ENCODE measurements at regions not wholly inside any gene's neighbourhood (a gene's known extent, or its start where the extent isn't known, plus 50 kb on each side); places are given as distances from the start of the nearest gene placed in this dataset.

DNA sequence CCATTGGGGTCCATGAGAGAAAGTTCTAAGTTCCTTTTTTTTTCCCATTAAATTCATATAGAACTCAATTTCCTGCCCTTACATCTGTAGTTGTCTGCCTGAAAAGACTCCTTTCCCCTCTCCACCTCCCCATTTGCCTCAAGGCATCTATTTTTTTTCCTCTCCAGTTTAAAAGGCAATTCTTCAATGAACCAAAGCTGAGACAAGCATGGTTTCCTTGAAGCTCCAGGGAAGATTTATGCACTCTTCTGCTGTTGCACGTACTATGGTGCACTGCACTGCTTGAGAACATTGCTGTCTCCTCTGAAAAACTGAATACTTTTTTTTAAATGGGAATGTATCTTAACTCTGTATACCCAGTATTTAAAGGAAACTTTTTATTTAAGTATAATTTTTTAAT is 465.2 kb downstream of the CD83 start (continued):
- TF ChIP-seq, protein P1, sequence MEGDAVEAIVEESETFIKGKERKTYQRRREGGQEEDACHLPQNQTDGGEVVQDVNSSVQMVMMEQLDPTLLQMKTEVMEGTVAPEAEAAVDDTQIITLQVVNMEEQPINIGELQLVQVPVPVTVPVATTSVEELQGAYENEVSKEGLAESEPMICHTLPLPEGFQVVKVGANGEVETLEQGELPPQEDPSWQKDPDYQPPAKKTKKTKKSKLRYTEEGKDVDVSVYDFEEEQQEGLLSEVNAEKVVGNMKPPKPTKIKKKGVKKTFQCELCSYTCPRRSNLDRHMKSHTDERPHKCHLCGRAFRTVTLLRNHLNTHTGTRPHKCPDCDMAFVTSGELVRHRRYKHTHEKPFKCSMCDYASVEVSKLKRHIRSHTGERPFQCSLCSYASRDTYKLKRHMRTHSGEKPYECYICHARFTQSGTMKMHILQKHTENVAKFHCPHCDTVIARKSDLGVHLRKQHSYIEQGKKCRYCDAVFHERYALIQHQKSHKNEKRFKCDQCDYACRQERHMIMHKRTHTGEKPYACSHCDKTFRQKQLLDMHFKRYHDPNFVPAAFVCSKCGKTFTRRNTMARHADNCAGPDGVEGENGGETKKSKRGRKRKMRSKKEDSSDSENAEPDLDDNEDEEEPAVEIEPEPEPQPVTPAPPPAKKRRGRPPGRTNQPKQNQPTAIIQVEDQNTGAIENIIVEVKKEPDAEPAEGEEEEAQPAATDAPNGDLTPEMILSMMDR (conservative IDR thresholded peaks at IDR 0.05; ENCODE audit: low read depth in 2 of 2): no peak
- no peak for TF ChIP-seq EZH2 (IDR thresholded peaks at IDR 0.05; ENCODE audit: low read depth, unreplicated experiment)

DNA sequence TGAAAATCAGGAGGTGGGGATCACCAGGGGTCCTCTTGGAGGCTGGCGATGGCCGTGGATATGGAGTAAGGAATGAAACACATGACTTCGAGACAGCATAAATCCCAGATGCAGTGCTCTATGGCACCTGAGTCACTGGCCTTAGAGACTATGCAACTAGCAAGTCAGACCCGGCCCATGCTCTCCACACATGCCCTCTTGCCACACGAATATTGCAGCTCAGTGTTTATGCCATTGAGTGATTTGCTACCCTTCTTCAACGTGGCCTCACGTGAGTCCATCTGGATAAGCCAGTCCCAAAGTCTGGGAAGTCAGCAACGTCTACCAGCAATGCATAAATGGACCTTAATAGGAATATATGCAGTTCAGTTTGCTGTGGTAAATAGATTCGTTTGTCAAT is 466.3 kb downstream of the CD83 start:
- Histone ChIP-seq H3F3A (replicated peaks; ENCODE audit: low read depth) (no peaks in the 10 kb centered on the region), H3K36me3 (ENCODE audit: insufficient read depth) (no peaks in the 10 kb centered on the region), H4K20me1 (replicated peaks; ENCODE audit: insufficient read depth) (no peaks in the 10 kb centered on the region), H3K4me2 (no peak overlapping the region), H3K9me2 (ENCODE audit: insufficient read depth) (peaks cover 14% of the 10 kb centered on the region), H2AFZ (no peak overlapping the region), H3K27ac (ENCODE audit: low read depth) (no peak overlapping the region), H3K4me3 (no peak overlapping the region), H3K27me3 (ENCODE audit: insufficient read depth) (no peaks in the 10 kb centered on the region), H3K79me2 (replicated peaks; ENCODE audit: insufficient read depth) (no peaks in the 10 kb centered on the region), H3K4me1 (ENCODE audit: insufficient read depth) (no peaks in the 10 kb centered on the region)
- no peak for ATAC-seq
- Mint-ChIP-seq H3K9me3 (no peaks in the 10 kb centered on the region), H3K36me3 (ENCODE audit: low read depth) (no peaks in the 10 kb centered on the region), H3K4me1 (no peaks in the 10 kb centered on the region), H3K4me3 (no peak overlapping the region), H3K27me3 (ENCODE audit: insufficient read depth, low read depth, poor library complexity) (no peaks in the 10 kb centered on the region), H3K27ac (no peak overlapping the region)
- no peak for DNase-seq (ENCODE audit: low spot score)
- TF ChIP-seq NANOG (IDR thresholded peaks at IDR 0.05; ENCODE audit: borderline replicate concordance): no peak
- TF ChIP-seq, protein P2, sequence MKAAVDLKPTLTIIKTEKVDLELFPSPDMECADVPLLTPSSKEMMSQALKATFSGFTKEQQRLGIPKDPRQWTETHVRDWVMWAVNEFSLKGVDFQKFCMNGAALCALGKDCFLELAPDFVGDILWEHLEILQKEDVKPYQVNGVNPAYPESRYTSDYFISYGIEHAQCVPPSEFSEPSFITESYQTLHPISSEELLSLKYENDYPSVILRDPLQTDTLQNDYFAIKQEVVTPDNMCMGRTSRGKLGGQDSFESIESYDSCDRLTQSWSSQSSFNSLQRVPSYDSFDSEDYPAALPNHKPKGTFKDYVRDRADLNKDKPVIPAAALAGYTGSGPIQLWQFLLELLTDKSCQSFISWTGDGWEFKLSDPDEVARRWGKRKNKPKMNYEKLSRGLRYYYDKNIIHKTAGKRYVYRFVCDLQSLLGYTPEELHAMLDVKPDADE (IDR thresholded peaks at IDR 0.05): no peak
- TF ChIP-seq, protein P1 (conservative IDR thresholded peaks at IDR 0.05; ENCODE audit: low read depth in 2 of 2): no peak
- no peak for TF ChIP-seq JUNB (IDR thresholded peaks at IDR 0.05; ENCODE audit: unreplicated experiment)
- TF ChIP-seq EZH2phosphoT487 (IDR thresholded peaks at IDR 0.05; ENCODE audit: unreplicated experiment): no peak
- TF ChIP-seq POLR2AphosphoS5 (IDR thresholded peaks at IDR 0.05; ENCODE audit: low read depth): no peak
- no peak for TF ChIP-seq ZNF331 (CRISPR knock-in tag; IDR thresholded peaks at IDR 0.05; ENCODE audit: low read depth)
- no peak for TF ChIP-seq ZNF114 (CRISPR knock-in tag; IDR thresholded peaks at IDR 0.05)
- TF ChIP-seq, protein P3, sequence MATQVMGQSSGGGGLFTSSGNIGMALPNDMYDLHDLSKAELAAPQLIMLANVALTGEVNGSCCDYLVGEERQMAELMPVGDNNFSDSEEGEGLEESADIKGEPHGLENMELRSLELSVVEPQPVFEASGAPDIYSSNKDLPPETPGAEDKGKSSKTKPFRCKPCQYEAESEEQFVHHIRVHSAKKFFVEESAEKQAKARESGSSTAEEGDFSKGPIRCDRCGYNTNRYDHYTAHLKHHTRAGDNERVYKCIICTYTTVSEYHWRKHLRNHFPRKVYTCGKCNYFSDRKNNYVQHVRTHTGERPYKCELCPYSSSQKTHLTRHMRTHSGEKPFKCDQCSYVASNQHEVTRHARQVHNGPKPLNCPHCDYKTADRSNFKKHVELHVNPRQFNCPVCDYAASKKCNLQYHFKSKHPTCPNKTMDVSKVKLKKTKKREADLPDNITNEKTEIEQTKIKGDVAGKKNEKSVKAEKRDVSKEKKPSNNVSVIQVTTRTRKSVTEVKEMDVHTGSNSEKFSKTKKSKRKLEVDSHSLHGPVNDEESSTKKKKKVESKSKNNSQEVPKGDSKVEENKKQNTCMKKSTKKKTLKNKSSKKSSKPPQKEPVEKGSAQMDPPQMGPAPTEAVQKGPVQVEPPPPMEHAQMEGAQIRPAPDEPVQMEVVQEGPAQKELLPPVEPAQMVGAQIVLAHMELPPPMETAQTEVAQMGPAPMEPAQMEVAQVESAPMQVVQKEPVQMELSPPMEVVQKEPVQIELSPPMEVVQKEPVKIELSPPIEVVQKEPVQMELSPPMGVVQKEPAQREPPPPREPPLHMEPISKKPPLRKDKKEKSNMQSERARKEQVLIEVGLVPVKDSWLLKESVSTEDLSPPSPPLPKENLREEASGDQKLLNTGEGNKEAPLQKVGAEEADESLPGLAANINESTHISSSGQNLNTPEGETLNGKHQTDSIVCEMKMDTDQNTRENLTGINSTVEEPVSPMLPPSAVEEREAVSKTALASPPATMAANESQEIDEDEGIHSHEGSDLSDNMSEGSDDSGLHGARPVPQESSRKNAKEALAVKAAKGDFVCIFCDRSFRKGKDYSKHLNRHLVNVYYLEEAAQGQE (IDR thresholded peaks at IDR 0.05; ENCODE audit: unreplicated experiment): no peak
- TF ChIP-seq, protein P4, sequence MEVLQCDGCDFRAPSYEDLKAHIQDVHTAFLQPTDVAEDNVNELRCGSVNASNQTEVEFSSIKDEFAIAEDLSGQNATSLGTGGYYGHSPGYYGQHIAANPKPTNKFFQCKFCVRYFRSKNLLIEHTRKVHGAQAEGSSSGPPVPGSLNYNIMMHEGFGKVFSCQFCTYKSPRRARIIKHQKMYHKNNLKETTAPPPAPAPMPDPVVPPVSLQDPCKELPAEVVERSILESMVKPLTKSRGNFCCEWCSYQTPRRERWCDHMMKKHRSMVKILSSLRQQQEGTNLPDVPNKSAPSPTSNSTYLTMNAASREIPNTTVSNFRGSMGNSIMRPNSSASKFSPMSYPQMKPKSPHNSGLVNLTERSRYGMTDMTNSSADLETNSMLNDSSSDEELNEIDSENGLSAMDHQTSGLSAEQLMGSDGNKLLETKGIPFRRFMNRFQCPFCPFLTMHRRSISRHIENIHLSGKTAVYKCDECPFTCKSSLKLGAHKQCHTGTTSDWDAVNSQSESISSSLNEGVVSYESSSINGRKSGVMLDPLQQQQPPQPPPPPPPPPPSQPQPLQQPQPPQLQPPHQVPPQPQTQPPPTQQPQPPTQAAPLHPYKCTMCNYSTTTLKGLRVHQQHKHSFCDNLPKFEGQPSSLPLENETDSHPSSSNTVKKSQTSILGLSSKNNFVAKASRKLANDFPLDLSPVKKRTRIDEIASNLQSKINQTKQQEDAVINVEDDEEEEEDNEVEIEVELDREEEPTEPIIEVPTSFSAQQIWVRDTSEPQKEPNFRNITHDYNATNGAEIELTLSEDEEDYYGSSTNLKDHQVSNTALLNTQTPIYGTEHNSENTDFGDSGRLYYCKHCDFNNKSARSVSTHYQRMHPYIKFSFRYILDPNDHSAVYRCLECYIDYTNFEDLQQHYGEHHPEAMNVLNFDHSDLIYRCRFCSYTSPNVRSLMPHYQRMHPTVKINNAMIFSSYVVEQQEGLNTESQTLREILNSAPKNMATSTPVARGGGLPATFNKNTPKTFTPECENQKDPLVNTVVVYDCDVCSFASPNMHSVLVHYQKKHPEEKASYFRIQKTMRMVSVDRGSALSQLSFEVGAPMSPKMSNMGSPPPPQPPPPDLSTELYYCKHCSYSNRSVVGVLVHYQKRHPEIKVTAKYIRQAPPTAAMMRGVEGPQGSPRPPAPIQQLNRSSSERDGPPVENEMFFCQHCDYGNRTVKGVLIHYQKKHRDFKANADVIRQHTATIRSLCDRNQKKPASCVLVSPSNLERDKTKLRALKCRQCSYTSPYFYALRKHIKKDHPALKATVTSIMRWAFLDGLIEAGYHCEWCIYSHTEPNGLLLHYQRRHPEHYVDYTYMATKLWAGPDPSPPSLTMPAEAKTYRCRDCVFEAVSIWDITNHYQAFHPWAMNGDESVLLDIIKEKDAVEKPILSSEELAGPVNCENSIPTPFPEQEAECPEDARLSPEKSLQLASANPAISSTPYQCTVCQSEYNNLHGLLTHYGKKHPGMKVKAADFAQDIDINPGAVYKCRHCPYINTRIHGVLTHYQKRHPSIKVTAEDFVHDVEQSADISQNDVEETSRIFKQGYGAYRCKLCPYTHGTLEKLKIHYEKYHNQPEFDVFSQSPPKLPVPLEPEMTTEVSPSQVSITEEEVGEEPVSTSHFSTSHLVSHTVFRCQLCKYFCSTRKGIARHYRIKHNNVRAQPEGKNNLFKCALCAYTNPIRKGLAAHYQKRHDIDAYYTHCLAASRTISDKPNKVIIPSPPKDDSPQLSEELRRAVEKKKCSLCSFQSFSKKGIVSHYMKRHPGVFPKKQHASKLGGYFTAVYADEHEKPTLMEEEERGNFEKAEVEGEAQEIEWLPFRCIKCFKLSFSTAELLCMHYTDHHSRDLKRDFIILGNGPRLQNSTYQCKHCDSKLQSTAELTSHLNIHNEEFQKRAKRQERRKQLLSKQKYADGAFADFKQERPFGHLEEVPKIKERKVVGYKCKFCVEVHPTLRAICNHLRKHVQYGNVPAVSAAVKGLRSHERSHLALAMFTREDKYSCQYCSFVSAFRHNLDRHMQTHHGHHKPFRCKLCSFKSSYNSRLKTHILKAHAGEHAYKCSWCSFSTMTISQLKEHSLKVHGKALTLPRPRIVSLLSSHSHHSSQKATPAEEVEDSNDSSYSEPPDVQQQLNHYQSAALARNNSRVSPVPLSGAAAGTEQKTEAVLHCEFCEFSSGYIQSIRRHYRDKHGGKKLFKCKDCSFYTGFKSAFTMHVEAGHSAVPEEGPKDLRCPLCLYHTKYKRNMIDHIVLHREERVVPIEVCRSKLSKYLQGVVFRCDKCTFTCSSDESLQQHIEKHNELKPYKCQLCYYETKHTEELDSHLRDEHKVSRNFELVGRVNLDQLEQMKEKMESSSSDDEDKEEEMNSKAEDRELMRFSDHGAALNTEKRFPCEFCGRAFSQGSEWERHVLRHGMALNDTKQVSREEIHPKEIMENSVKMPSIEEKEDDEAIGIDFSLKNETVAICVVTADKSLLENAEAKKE (CRISPR knock-in tag; IDR thresholded peaks at IDR 0.05): no peak
